IPS-NIHi11 (cell line): ENCODE measurements at regions not wholly inside any gene's neighbourhood (a gene's known extent, or its start where the extent isn't known, plus 50 kb on each side); places are given as distances from the start of the nearest gene placed in this dataset.

Experiments used
- DNase-seq: peaks from one replicate; pipeline ENCODE4 v3.0.0; 2012; ENCODE audit warnings: mixed read lengths, low spot score

DNA sequence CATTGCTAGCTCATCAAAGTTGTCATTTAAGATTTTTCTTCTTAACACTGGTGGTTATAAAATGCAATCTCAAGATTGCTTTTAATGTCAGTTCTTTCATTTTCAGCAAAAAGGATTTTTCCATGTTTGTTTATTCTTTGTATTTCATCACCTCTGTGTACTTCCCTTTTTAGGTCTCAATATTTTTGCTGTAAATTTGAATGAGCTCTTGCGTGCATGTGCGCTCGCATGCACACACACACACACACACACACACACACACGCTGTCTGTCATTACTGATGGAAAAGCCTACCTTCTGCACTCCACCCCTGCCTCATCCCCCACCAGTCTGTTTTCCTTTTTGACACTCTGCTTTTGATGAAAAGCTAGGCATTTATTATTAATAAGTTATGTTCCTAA, 85.3 kb upstream of the FYN start:
- no peak for DNase-seq

DNA sequence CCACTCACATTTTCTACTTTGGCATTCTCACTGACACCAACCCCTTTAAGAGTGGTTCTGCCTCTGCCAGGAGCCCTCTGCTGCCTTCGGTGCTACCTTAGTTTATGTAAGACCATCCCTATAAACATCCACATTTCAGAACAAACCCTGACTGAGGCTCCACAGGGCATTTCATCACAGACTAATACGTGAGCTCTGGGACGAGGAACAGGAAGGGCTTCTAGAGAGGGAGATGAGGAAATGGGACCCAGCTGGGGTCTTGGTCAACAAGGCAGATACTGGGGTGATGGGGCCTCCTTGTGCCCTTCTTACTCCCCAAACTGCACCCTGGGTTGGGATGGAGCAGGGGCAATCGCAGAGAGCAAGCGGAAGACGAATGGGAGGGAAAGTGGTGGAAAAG, 86.5 kb upstream of the FYN start:
- DNase-seq, result no peak

DNA sequence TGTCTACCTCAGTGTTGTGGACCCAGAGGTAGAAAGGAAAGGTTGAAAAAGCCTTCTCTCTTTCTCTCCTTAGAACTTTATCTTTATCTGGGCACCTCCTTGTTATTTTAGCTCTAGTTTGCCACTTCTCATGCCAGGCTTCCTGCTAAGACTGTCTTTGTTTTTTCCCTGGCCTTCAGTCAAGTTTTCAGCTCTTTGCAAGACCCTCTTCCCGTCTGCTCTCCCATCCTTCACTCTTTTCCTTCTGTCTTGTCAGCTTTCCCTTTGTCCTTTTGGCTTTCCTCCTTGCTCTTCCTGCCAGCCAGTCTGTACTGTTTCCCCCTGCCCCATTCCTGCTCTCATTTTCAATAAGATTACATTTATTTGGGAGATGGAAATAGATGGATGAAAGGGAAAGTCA, 86.8 kb upstream of the CCN6 start:
- no peak for DNase-seq

DNA sequence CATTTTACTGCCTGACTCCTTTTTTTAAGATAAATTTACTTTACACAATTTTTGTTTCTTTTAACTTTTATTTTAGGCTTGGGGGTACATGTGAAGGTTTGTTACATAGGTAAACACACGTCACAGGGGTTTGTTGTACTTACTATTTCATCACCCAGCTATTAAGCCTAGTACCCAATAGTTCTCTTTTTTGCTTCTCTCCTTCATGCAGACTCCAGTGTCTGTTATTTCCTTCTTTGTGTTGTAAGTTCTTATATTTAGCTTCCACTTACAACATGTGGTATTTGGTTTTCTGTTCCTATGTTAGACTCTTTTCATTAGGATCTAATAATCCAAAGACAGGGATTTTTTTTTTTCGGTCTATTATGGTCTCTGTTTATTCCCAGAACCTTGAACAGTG, 83.5 kb upstream of the CCN6 start:
- no peak for DNase-seq

DNA sequence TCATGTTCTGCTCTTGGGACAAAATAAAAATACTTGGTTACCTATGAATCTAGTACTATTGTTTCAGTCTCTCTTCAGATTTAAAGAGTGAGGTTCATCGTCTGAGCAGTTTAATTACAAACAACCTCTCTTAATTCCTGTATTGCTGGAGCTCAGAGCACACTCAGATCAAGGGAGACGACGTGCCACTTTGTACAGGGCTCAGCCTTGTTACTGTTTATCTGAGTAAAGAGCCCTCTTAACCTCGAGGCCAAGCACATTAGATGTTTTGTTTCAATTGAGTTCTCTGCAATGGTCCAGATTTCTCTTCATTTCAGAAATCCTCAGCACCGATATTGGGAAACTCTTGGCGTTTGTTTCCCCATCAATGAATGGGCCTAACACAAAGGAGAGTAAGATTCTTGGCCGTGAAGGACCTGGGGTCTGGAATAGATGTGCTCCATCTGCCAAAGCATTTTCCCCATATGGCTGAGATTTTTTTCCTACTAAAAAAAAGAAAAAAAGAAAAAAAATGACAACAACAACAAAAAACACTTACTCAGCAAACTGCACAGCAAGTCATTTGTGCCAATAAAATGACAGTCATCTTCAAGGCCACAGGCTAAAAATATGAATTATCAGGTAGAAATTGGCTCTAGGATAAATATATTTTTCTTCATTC, 82.6 kb upstream of the CCN6 start:
- no peak for DNase-seq

DNA sequence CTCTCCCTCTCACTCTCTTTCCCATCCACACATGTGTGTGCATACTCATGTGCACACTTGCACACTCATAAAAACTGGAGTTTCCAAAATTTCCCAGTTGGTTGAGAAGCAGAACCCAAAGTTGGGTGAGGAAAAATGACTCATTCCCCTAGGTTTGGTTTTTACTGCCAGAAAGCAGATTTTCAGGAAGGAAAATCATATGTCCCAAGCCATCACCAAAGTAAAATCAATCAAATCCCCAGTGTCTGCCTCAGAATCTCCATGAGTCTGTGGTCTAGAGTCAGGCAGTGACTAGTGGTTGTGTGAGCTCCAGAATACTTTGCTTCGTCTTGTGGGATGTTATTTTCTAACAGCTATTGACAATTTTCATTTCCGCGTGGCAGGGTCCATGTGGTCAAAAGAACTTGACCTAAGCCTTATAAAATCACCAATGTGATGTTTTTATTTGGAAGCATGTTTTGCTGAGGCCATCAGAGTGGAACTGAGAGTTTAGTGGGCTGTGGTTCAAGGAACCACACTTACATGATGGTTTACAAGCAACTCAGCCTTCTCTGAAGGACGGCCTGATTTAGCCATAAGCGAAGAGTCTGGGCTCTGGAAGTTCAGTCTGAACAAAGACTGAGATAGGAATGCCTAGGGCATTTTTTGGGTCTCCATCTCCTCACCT, 81.9 kb upstream of the CCN6 start:
- DNase-seq, result no peak

DNA sequence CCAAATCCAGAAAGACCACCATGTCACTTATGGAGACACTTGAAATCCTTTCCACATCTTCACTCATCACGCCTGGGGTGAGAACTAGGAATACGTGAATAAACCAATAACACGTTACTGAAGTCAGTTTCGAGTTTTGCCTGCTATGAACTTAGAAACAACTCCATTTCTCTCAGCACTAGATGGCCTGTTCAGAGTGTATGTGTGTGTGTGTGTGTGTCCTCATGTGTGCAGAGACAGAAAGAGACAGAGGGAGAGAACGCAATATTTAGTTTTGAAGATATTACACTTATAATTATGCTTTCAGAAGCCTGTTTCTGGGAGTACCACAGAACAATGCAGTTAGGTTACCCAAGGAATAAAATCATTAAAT, 81.2 kb upstream of the CCN6 start:
- no peak for DNase-seq

DNA sequence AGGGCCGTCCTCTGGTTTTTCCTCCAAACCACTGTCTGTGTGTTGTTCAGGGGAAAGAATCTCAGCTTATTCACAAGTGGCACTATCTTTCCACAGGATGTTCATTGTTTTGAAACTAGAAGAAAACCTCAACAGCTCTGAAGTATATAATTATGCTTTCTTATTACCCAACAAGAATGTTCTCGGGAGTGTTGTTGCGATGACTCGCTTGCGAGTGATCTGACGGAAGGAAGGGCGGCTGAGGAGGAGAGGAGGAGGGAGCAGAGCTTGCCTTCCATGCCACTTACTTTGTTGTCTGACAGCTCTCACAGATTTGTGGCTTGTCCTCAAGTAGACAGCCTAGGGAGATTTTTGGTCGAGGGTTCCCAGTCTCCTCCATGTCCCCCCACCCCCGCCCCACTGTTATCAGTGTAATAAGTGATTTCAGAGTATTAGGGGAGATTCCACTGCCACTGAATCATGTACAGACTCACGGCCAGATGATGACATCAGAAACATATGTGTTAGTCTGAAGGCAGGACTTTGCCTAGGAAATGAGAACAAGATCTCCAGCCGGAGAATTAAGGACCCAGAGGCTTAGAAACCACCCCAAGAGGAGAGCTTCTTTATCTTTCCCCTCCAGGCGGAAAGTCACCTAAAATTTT, 80.7 kb upstream of the CCN6 start:
- DNase-seq, result peak; percentile 22

DNA sequence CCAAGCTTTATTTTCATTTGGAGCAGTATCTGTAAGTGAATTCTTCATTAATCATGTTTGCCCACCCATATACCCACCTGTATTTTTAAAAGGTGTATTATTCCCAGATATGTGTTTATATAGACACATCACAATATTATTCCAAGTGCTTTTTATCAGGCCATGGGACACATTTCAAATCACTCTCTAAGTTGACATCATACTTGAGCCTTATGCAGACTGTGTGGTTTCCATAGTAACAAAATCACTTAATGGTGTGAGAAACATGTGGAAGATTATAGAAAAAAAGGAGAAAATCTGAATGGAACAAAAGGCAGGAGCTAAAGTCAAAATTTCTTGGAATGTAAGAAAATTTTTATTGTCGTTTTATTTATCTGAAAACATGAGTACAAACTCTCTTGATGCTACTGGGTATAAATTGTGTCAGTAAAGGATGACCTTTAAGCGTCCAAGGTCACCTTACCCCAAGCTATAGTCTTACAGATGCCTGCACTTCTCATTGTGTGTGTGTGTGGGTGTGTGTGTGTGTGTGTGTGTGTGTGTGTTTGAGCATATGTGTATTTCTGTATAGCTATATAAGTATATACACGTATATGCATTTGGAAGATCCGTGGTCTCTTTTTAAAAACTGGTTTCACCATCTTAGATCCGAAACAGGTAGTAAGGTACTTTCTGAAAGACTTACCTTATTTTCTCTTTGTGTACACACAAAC, 79.8 kb upstream of the CCN6 start:
- DNase-seq, result no peak

DNA sequence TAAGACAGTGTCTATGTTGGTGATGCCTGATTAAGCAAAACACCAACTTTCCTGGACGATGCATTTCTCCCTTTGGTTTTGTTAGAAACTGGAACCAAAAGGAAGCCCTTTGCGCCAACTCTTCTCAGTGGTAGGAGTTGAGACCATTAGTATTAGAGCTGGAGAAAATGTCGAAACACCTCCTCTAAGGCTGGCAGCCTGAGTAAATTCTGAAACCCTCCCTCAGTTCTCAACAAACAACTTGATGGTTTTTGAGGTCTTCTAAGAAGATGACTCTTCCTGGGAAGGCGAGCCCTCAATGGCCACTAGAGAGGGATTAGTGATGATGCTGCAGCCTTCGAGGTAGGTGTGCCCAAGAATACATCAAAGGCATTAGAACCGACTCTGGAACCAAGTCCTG, 78.4 kb upstream of the CCN6 start:
- no peak for DNase-seq

DNA sequence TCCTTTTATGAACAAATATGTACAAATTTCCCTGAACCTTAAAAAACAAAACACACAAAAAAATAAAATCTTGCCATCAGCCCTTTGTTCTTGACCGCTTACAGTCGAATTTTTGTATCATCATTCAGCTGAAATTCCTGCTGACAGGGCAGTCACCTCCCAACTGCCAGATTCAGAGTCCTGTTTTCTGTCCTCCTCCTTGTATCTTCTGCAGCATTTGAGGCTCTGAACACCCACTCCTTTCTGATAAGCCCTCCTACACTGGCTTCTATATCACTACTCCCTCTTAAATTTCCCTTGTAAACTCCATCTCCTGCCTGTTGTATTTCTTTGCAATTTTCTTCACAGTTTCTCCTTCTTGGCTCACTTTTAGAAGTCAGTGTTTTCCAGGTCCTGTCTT, 77.8 kb upstream of the CCN6 start:
- no peak for DNase-seq

DNA sequence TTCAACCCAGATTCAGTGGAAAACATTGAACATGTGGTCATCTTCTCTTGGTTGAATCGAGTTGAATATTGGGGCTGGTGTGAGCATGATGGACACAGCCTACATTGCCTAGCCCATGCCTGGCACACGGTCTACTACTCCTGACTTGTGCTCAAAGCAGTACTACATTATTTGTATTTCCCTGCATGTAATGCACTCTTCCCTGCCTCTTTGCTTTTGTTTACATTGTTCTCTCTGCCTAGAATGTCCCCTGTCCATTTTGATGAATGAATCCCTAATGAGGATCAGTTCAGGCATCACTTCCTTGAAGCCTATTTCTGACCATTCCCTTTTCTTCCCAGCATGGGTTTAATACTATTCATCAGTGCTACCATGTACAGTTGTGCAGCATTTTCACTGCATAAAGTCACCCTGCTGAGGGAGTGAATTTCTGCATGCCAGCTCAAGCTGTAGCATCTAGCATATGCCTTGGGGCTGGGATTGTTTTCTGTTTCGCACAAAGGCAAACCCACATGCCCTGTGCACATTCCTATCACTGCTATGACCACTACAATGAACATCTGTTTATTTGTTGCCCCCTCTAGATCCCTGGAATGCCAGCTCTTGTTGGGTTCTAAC, 75.3 kb upstream of the CCN6 start:
- DNase-seq, result no peak

DNA sequence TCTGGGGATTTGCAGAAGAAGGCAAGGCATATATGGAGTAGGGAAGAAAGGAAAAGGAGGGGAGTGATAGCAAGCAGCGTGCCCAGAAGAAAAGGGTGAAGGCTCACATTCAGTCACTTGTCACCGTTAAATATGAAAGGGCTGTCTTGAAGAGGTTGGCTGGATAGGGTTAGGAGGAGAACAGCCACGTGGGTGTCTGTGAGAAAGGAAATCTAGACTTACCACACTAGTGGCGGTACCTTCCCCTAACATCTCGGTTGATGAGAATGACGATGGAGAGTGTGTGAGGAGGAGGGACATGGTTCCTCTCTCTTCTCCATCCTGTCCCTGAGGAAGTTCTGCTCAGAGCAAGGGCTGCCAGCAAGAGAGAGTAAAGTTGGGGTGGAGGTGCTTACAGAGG, 74.3 kb upstream of the CCN6 start:
- DNase-seq, result no peak

DNA sequence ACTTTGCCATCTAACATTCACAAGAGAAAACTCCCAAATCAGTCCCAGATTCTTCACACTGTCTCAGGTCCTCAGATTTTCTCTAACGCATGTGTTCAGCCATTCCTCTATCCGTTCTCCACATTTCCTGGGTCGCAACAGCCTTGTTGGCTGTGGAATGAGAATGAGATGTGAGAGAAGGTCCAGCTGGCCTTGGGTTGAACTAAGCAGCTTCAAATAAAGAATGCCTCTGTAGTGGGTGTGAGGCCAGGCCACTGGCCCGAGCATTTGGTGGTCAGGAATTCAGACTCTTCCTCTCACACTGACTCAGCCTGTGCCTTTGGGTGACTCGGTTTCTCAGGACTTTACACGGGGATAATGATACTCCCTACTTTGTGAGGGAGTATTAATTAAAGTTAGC, 73.8 kb upstream of the CCN6 start:
- DNase-seq, result no peak

DNA sequence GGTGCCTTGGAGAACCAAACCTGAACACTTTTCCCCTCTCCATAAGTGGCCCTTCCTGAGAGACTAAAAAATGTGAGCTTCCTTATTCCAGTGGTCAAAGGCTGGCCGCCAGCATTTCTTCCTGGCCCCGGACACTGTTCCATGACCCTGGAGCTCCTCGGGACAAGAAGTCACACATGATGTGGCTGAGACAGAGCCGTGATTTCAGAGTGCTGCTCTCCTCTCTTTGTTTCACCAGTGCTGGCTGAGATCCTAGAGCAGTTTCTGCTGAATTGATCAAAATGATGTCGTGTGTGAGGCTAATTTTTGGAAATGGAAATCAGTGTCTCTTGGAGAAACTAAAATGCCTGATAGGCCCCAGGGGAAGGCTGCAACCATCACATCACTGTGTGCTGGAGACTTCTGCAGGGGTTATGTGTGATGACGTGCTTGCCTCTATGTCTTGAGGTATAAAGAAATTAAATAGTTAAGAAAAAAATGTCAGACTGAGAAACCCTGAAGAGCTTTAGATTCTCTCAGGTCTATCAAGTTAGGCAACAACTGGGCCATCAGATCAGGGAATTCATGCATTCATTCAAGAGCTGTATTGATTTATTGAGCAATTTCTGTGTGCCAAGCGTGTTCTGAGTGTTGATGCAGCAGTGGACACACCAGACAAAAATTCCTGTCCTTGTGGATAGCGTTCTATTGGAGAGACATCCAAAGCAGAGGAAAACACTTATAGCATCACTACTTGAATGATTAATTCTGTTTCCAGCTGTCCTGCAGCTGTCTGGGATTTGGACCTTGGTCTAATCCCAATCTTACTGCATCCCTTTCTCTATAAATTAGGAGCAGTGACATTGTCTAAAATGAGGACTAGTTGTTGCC, 72.7 kb upstream of the CCN6 start:
- DNase-seq, result no peak

DNA sequence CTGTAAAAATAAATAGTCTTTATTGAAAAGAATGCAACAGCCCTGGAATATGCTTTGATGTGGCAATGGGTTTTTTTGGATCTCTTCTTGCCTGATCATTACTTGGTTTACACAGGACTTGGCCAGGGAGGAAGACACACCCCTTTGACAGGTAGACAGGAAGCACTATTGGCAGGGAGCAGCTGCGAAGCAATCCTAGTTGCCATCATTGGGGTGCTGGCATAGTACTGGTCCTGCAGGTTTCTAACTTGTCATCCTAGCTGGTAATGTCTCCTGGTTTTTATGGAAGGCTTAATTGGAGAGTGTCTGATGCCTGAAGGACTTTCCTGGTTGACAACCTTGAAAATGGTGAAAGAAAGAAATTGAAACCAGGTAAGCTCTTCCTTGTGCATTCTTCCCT, 71.2 kb upstream of the CCN6 start:
- DNase-seq, result peak; percentile 16

DNA sequence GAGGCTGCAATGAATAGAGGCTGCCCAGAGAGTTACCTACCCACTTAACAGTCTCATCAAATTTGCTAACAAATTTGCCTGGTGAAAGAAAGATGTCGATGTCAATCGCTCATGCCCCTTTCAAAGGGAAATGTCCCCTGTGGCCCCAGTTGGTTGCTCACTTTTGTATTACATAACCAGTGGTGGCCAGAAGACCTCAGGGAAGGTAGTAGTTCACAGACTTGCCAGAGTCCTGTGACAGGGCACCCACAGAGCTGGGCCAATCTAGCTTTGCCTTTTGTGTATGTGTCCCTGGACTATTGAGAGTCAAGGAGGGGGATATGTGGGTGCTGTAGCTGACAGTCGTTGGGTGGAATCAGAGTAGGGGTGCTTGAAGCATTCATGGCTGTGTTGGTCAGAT, 70.7 kb upstream of the CCN6 start:
- DNase-seq, result no peak

DNA sequence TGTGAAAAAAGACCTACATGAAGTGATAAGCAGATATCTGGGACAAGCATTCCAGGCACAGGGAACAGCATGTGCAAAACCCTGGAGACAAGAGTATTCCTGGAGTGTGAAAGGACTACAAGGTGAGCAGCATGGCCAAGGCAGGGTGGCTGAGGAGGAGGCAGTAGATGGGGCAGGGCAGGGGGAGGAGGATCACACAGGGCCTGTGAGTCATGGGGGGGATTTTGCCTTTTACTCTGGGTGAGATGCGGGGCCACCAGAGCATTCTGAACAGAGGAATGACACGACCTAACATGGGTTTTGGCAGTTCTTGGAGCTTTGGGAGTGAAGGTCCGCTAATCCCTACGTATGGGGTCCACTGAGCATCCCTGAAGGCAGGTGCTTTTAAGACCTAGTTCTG, 69.8 kb upstream of the CCN6 start:
- no peak for DNase-seq

DNA sequence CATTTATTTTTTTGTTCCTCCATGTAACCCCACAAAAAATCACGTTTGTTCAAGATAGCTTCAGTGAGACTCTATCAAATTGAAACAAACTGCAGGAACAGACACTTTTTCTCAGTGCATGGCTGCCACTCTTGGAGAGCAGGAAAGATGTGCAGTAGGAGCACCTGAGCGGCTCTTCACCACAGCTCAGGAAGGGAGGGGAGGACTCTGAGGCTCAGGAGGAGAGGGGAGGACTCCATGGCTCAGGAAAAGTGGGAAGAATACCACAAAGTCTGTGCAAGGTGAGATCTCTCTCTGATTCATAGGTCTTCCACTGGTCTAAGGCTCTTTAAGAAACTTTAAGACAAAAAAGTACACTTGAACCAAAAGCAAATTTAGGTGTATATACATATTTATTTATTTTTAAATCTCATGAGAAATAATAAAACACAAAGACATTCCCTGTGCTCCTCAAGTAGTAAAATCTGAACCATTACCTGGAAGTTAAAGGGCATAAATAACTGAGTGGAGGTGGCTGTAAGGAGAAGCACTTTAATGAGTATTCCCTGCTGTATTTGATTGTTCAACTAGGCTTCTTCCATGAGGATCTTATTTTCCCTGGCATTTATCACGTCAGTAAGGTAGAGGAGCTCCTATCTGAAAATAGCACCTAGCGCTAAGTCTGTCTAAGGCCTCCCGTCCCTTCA, 69.2 kb upstream of the CCN6 start:
- no peak for DNase-seq

DNA sequence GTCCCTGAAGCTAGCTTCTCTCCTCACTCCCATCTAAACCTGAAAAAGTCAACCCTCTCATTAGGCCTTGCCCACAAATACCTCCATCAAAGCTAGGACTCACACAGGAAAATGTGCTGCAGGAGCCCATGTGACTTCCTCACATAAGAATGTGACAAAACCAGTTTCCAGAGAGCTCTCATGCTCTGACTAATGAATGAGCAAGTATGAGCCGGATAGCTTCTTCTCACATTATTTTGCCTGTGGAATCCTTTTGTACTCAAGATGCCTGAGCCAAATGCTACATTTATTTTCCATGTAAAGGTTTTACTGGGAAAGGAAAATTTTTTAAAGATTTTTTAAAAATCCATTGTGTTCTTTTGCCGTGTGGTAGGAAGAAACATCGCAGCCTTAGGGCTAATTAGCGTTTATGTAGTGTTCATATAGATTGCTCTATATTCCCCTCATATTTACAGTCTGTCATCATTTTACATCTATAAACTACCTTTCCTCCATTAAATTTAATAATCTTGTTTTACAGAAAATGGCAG, 68.6 kb upstream of the CCN6 start:
- peak; percentile 70 for DNase-seq

DNA sequence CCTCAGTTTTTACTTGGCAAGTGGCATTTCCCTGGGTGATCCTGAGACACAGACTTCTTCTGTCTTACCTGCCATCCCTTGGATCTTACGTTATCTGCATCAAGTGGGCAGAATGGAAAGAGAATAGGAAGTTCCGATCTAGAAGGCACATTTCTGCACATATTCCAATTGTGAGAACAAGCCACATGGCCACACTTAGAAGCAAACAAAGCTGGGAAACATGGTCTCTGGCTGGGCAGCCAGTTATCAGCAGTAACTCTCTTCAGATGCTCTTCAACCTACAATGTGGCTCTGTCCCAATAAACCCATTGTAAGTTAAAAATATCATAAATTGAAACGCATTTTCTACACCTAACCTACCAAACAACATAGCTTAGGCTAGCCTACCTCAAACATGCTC, 67.3 kb upstream of the CCN6 start:
- no peak for DNase-seq
